ENCODE measurements at regions not wholly inside any gene's neighbourhood (a gene's known extent, or its start where the extent isn't known, plus 50 kb on each side); places are given as distances from the start of the nearest gene placed in this dataset.

DNA sequence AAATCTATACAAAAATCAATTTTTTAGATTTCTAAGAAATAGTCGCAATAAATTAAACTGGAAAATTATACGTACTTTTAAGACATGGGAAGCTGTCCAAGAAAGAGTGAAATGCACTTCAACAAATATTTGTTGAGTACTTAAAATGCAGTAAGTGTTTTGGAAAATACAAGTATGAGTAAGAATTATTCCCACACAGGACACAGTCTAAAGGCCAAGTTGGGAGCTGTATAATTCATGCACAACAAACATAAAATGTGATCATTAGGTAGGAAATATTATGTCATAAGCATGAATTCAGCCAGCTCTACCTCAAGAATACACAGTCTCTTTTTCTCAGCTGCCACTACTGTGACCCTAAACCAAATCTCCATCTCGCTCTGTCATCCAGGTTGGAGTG, 267.6 kb downstream of the CNTN3 start:
- DNase-seq: no peak

- no peak for DNase-seq
Measured at GRCh38 chr3:74345701-74346100, 268.8 kb downstream of the CNTN3 start.

GRCh38 chr3:74344865-74345440, 269.5 kb downstream of the CNTN3 start:
- no peak for DNase-seq

GRCh38 chr3:74343391-74343790, 271.1 kb downstream of the CNTN3 start:
- DNase-seq: no peak

- DNase-seq: no peak
Measured at GRCh38 chr3:74338998-74339397, 275.5 kb downstream of the CNTN3 start.

GRCh38 chr3:74332165-74332564, 282.3 kb downstream of the CNTN3 start:
- no peak for DNase-seq

- DNase-seq: no peak
Measured at GRCh38 chr3:74331711-74332110, 282.7 kb downstream of the CNTN3 start.

GRCh38 chr3:74329096-74329495, 285.4 kb downstream of the CNTN3 start:
- DNase-seq: no peak

DNA sequence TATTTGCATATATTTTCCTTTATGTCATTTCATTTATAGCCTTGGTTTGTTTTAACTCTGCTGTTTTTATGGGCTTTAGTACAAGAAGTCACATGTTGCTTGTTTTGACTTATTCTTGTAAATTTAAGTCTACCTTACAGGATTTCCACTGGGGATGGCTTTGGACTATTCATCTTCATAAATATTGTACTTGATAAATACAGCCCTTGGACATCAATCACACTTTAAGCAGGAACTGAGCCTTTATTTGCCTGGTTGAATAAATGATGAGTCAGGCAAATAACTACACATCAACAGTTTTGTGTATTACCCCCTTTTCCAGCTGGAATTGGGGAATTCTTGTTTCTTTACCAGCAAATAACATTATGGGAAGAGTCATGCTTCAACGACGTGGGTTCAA, 286.0 kb downstream of the CNTN3 start:
- no peak for DNase-seq

- no peak for DNase-seq
Measured at GRCh38 chr3:74315291-74315690, 299.2 kb downstream of the CNTN3 start.

- DNase-seq: no peak
Measured at GRCh38 chr3:74314696-74315095, 299.8 kb downstream of the CNTN3 start.

GRCh38 chr3:74309716-74310115, 304.7 kb downstream of the CNTN3 start:
- no peak for DNase-seq

DNA sequence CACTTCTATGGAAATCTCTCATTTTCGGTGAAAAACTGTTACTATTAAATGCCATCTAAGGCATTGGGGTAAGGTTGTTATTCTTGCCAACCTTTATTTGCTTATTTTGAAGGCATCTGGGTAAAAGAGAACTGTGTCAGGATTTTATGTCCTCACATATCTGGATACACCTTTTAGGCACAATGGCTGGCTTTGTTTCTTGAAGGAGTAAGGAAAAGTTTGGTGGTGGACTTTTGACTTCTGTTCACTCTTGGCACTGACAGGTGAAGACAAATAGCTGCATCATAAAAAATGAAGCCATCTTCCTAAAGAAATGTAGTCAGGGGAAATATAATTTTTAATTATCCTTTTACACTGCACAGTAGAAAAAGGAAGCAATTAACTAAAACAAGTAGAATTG, 310.0 kb downstream of the CNTN3 start:
- DNase-seq: no peak

DNA sequence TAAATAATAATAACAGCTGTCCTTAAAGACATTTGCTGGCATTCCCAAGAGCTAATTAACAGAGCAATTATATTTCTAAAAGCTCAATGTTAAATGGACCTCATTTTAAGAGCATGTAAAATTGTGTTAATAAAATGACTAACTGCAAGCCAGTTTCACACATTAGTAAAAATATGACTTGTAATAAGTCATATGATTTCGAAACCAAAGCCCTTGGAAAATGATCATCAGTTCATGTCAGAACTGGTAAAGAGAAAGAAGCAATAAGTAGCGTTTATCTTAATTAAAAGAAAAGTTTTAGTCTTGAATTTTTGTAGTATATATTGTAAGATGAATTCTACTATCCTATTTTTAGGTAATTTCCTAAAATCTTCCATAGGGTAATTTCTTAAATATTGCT, 310.7 kb downstream of the CNTN3 start:
- DNase-seq: no peak

- no peak for DNase-seq
Measured at GRCh38 chr3:74302969-74303368, 311.5 kb downstream of the CNTN3 start.

- DNase-seq: no peak
Measured at GRCh38 chr3:74302281-74302680, 312.2 kb downstream of the CNTN3 start.

DNA sequence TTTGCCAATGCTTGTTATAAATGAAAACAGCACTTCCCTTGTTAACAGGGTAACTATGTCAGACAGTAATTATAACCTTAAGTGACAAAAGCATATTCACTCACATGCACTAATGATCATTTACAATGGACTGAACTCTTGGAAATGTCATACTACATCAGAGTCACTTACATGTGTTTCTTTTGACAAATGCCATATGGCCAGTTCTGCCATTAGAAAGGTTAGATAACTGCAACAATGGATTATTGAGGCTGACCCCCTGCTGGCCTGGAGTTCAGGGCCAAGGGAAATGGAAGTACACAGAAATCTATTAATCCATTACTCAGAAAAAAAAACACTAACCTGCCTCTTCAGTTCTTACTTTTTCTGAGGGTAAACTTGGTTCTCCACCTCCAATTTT, 313.4 kb downstream of the CNTN3 start:
- no peak for DNase-seq

DNA sequence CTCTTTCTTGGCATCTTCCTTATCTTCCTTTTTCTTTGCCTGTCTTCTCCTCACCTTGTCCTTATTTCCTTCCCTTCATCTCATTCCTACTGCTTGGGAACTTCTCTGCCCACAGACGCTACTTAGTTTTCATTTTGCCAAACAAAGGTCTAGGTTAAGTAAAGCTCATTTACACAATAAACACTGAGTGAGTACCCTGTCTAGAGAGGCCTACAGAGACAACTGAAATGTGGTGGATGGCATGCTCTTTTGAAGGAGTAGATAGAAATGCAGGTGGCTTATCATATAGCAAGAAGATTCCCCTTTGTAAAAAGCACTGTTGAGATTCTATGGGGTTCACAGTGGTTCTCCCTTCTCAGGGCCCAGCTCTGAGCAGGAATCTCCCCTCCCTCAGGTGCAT, 319.0 kb downstream of the CNTN3 start:
- no peak for DNase-seq

- DNase-seq: no peak
Measured at GRCh38 chr3:74288761-74289160, 325.7 kb downstream of the CNTN3 start.

DNA sequence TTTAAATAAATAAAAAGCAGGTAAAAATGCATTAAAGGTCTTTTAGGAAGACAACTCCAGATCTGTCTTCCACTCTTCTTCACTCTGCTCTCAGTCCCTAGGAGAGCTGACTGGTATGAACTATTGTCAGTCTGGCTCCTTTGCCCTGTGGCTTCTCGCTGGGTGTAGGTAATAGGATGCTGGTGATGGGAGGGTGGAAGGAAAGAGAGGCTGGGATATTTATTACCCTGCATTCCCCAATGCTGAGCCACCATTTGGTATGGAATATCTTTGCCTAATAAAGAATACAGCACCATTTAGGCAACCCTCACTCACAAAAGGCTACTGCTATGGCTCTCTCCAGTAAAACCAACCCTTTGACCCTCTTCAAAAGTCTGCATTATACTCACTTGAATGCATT, 326.9 kb downstream of the CNTN3 start:
- DNase-seq: no peak

- DNase-seq: no peak
Measured at GRCh38 chr3:74282202-74282601, 332.3 kb downstream of the CNTN3 start.

DNA sequence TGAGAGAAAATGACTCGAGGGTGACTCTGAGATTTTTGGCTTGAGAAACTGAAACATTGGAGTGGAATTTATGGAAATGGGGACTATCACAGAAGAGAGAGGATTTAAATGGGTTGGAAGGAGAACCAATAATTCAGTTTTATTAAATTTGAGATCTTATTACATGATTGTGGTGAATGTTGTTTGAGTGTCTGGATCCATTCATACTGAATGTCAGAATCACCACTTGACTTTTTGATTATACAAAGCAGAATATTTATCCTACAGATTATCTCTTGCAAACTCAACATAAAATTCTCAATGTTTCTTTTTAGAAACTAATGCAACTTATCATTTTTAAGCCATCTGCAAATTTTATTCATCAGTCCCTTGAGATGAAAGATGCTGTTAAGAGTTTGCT, 332.8 kb downstream of the CNTN3 start:
- DNase-seq: no peak

GRCh38 chr3:74273555-74274402, 340.7 kb downstream of the CNTN3 start:
- no peak for DNase-seq

GRCh38 chr3:74273091-74273490, 341.4 kb downstream of the CNTN3 start:
- DNase-seq: no peak

- no peak for DNase-seq
Measured at GRCh38 chr3:74271541-74271940, 342.9 kb downstream of the CNTN3 start.
